ENCODE measurements at regions not wholly inside any gene's neighbourhood (a gene's known extent, or its start where the extent isn't known, plus 50 kb on each side); places are given as distances from the start of the nearest gene placed in this dataset.

GRCh38 chr5:56489272-56489671, 256.1 kb upstream of the ANKRD55 start:
- TF ChIP-seq, protein P1, sequence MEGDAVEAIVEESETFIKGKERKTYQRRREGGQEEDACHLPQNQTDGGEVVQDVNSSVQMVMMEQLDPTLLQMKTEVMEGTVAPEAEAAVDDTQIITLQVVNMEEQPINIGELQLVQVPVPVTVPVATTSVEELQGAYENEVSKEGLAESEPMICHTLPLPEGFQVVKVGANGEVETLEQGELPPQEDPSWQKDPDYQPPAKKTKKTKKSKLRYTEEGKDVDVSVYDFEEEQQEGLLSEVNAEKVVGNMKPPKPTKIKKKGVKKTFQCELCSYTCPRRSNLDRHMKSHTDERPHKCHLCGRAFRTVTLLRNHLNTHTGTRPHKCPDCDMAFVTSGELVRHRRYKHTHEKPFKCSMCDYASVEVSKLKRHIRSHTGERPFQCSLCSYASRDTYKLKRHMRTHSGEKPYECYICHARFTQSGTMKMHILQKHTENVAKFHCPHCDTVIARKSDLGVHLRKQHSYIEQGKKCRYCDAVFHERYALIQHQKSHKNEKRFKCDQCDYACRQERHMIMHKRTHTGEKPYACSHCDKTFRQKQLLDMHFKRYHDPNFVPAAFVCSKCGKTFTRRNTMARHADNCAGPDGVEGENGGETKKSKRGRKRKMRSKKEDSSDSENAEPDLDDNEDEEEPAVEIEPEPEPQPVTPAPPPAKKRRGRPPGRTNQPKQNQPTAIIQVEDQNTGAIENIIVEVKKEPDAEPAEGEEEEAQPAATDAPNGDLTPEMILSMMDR (conservative IDR thresholded peaks at IDR 0.05; ENCODE audit: low read length): no peak
- no peak for TF ChIP-seq EZH2phosphoT487 (IDR thresholded peaks at IDR 0.05; ENCODE audit: borderline replicate concordance)

All from Loucy (cell line).